ENCODE measurements at regions not wholly inside any gene's neighbourhood (a gene's known extent, or its start where the extent isn't known, plus 50 kb on each side); places are given as distances from the start of the nearest gene placed in this dataset.

DNA sequence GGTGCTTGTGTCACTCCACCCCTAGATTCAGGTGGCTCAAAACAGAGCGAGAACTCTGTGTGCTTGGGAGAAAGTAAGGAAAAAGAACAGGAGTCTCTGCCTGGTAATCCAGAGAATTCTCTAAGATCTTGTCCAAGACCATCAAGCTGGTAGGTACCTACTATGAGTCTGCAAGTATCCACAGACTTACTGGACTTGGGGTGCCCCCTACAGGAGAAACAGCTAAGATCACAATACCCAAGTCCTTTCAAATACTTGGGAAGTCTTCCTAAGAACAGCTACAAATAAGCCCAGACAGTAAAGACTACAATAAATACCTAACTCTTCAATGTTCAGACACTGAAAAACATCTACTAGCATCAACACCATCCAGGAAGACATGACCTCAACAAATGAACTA is 1143.6 kb upstream of the ACVR2A start:
- H3K4me2 ChIP-seq (ENCODE audit: insufficient read depth, insufficient read length, low read length), result no peak overlapping the region
- no peak overlapping the region; a peak in 2 of 7 replicates for H3K27ac Mint-ChIP-seq
- H2BK120ac ChIP-seq (ENCODE audit: low read depth, low read length, poor library complexity, severe bottlenecking), result no peak overlapping the region
- no CpG with 5 or more reads among the region's 1 CpG for WGBS (ENCODE audit: extremely low coverage, insufficient read length, low lambda C conversion rate)
- H3K23me2 ChIP-seq (ENCODE audit: insufficient read length, low read depth, low read length, poor library complexity, severe bottlenecking), result no peaks in the 10 kb centered on the region
- no peak overlapping the region for H3K27ac ChIP-seq (ENCODE audit: insufficient read length, low read depth, low read length)
- no peak overlapping the region for H2BK15ac ChIP-seq (ENCODE audit: low read depth, low read length)
- no peak overlapping the region for H3K9ac ChIP-seq (ENCODE audit: extremely low read depth, insufficient read length, low read length)
- H3T11ph ChIP-seq (ENCODE audit: low read length), result no peak overlapping the region
- H4K91ac ChIP-seq (ENCODE audit: insufficient read length, low read depth, low read length), result no peak overlapping the region
- H2AFZ ChIP-seq (ENCODE audit: low read length), result no peak overlapping the region
- H2BK20ac ChIP-seq (ENCODE audit: low read depth, low read length, poor library complexity, severe bottlenecking), result no peak overlapping the region
- no peaks in the 10 kb centered on the region for H3K27me3 ChIP-seq (ENCODE audit: insufficient read depth, low read length)
- H3K4me1 Mint-ChIP-seq, result no peaks in the 10 kb centered on the region
- no peak overlapping the region for H3K14ac ChIP-seq (ENCODE audit: insufficient read depth, low read length)
- no peak overlapping the region for H2BK12ac ChIP-seq (ENCODE audit: insufficient read length, low read depth, low read length)
- no peak overlapping the region for H3K4ac ChIP-seq (ENCODE audit: low read depth, low read length)
- H3K79me1 ChIP-seq (ENCODE audit: insufficient read depth, low read depth, low read length, poor library complexity, severe bottlenecking), result no peaks in the 10 kb centered on the region
- no peak overlapping the region for H3K23ac ChIP-seq (ENCODE audit: insufficient read length, low read depth, low read length)
- H3K4me3 Mint-ChIP-seq, result no peak overlapping the region
- H3K27me3 Mint-ChIP-seq (ENCODE audit: low read depth), result no peaks in the 10 kb centered on the region
- no peaks in the 10 kb centered on the region for H3K79me2 ChIP-seq (ENCODE audit: insufficient read depth, low read length)
- H3K9me3 Mint-ChIP-seq, result peaks cover 43 to 47% of the 10 kb centered on the region in 2 experiments
- peak; percentile 71 for DNase-seq
- peaks cover 14 to 56% (median 28%) of the 10 kb centered on the region in 3 experiments for H3K36me3 Mint-ChIP-seq (ENCODE audit: insufficient read depth in 1 of 3, low read depth in 3 of 3)
- H3K4me1 ChIP-seq (ENCODE audit: insufficient read depth, low read length), result no peaks in the 10 kb centered on the region
- H3K9me3 ChIP-seq (ENCODE audit: control insufficient read depth, low read depth, low read length), result no peaks in the 10 kb centered on the region
- H2BK5ac ChIP-seq (ENCODE audit: insufficient read length, low read length), result no peak overlapping the region
- no peak overlapping the region for H2AK5ac ChIP-seq (ENCODE audit: insufficient read length, low read length)
- H4K8ac ChIP-seq (replicated peaks; ENCODE audit: insufficient read length, low read depth, low read length), result no peak overlapping the region
- H4K20me1 ChIP-seq (ENCODE audit: control insufficient read depth, insufficient read depth, insufficient read length), result no peaks in the 10 kb centered on the region
- TF ChIP-seq, protein P1, sequence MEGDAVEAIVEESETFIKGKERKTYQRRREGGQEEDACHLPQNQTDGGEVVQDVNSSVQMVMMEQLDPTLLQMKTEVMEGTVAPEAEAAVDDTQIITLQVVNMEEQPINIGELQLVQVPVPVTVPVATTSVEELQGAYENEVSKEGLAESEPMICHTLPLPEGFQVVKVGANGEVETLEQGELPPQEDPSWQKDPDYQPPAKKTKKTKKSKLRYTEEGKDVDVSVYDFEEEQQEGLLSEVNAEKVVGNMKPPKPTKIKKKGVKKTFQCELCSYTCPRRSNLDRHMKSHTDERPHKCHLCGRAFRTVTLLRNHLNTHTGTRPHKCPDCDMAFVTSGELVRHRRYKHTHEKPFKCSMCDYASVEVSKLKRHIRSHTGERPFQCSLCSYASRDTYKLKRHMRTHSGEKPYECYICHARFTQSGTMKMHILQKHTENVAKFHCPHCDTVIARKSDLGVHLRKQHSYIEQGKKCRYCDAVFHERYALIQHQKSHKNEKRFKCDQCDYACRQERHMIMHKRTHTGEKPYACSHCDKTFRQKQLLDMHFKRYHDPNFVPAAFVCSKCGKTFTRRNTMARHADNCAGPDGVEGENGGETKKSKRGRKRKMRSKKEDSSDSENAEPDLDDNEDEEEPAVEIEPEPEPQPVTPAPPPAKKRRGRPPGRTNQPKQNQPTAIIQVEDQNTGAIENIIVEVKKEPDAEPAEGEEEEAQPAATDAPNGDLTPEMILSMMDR (conservative IDR thresholded peaks at IDR 0.05), result peak; percentile 77
- no peak overlapping the region for H3K18ac ChIP-seq (ENCODE audit: insufficient read length, low read depth, low read length)
- no peak overlapping the region for H4K5ac ChIP-seq (ENCODE audit: insufficient read length, low read depth, low read length)
- no peak overlapping the region for H3K56ac ChIP-seq (ENCODE audit: insufficient read length, low read depth, low read length)
